WTC11 (cell line): ENCODE measurements at regions not wholly inside any gene's neighbourhood (a gene's known extent, or its start where the extent isn't known, plus 50 kb on each side); places are given as distances from the start of the nearest gene placed in this dataset.

Source experiments
- SMAD3 ChIP-seq: sonication (generic); formaldehyde crosslinking; IDR thresholded peaks from 2 replicates; pipeline ENCODE4 v1.8.0; 2022; ENCODE audit warnings: missing genetic modification reagents, mild to moderate bottlenecking, borderline replicate concordance
- TF ChIP-seq, protein P1 (sequence below): fragments of 200-600 bp; IDR thresholded peaks from 2 replicates; pipeline ENCODE4 v1.8.0; 2022; ENCODE audit warnings: antibody characterized with exemption

GRCh38 chr20:26243731-26244130 is 547.1 kb upstream of the ZNF337 start:
- TF ChIP-seq, protein P1, sequence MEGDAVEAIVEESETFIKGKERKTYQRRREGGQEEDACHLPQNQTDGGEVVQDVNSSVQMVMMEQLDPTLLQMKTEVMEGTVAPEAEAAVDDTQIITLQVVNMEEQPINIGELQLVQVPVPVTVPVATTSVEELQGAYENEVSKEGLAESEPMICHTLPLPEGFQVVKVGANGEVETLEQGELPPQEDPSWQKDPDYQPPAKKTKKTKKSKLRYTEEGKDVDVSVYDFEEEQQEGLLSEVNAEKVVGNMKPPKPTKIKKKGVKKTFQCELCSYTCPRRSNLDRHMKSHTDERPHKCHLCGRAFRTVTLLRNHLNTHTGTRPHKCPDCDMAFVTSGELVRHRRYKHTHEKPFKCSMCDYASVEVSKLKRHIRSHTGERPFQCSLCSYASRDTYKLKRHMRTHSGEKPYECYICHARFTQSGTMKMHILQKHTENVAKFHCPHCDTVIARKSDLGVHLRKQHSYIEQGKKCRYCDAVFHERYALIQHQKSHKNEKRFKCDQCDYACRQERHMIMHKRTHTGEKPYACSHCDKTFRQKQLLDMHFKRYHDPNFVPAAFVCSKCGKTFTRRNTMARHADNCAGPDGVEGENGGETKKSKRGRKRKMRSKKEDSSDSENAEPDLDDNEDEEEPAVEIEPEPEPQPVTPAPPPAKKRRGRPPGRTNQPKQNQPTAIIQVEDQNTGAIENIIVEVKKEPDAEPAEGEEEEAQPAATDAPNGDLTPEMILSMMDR = no peak
- TF ChIP-seq SMAD3 (CRISPR knock-in tag) = no peak
